HG03442 (cell line): ENCODE measurements at regions not wholly inside any gene's neighbourhood (a gene's known extent, or its start where the extent isn't known, plus 50 kb on each side); places are given as distances from the start of the nearest gene placed in this dataset.

Experiments used
- ATAC-seq: cut with Tn5 transposase; IDR thresholded peaks from one replicate; pipeline ENCODE4 v1.9.1; 2021; ENCODE audit warnings: mild to moderate bottlenecking, moderate library complexity; ENCODE audit not compliant: unreplicated experiment

DNA sequence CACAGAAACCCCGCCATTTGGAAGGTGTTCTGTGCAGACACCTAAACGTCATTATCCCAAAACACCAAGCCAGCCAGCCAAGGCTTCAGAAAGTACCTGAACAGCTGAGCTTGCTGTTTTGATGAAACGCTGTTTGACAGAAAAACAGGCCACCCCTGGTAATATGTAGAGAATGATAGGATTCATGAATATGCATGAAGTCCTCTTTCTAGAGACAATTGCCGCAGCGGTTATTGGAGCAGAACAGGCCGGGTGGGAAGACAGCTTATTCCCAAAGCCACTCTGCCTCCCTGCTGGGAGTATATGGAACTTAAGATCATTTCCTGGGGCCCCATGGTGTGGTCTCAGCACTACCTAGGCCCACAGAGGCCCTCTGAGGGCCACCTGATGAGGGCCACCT, 229.5 kb downstream of the UQCRFS1 start:
- ATAC-seq = no peak

DNA sequence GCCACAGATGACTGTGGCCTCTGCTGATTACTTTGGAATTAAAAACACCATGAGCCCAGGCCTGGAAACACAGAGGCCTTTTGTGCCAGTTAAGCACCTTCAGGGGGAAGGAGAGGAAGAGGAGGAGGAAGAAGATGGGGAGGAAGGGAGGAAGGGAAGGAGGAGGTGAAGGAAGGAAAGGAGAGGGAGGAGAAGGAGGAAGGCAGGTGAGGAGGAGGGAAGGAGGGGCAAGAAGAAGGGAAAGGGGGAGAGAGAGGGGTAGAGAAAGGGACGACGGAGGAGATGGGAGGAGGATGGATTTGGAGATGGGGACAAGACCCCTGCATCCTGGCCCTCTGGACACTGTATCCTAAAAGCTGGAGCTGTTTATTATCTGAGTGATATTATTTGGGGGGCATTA, 231.0 kb downstream of the UQCRFS1 start:
- no peak for ATAC-seq

DNA sequence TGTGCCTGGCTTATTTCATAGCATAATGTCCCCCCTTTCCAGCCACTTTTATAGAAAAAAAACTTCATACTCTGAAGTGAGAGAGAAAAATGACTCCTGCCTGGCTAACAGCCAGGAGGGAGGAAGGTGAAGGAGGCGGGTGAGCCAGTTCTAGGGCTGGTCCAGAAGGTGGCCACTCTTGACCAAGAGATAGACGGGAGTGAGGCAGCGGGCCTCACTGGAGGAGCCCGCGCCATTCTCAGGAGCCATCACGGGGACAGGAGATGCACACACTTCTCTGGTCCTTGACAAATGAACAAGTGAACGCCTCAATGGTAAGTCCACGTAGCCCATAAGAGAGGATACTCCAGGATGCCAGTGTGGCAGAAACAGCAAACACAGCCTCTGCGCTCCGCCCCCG, 231.4 kb downstream of the UQCRFS1 start:
- no peak for ATAC-seq

DNA sequence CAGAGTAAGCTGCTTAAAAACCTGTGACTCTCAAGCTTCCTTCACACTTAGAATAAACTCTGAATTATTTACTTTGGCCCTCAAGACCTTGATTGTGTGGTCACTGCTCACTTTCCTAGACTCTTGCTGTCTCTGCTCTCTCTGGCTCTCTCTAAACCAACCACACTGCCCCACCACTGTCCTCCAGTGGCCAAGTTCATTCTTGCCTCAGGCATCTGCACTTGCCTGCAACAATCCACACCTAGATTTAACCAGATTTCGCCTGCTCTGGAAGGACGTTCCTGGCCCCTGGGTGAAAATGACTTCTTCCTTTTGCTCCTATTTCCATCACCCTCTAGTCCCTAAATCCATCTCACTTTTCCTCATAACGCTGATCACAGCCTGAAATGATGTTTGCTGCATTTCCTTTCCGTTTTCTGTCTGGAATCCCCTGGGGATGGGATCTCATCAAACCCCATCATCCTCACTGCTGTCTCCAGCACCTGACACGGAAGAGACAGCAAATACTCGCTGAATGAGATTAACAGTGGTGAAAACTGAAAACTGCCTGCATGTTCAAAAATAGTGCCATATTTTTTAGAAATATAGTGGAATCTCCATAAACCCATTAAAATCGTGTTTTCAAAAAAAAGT, 232.6 kb downstream of the UQCRFS1 start:
- ATAC-seq = no peak

- no peak for ATAC-seq
These were observed 235.1 kb downstream of the UQCRFS1 start for GRCh38 chr19:28977826-28978225.

GRCh38 chr19:28972058-28972852, 240.7 kb downstream of the UQCRFS1 start:
- no peak for ATAC-seq

DNA sequence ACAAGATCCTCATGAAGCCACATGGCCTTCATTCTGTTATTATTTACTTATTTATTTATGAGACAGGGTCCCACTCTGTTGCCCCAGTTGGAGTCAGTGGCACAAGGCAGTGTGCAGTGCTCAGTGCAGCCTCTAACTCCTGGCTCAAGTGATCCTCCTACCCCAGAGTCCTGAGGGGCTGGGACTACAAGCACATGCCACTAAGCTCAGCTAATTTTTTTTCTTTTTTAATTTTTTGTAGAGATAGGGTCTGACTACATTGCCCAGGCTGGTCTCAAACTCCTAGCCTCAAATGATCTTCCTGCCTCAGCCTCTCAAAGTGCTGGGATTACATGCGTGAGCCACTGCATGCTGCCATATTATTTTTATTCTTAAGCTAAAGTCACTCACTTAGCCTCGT, 241.4 kb downstream of the UQCRFS1 start:
- no peak for ATAC-seq

GRCh38 chr19:28971049-28971448, 241.9 kb downstream of the UQCRFS1 start:
- ATAC-seq = no peak

GRCh38 chr19:28968721-28969120, 244.2 kb downstream of the UQCRFS1 start:
- no peak for ATAC-seq

GRCh38 chr19:28966737-28967399, 246.1 kb downstream of the UQCRFS1 start:
- ATAC-seq = no peak

DNA sequence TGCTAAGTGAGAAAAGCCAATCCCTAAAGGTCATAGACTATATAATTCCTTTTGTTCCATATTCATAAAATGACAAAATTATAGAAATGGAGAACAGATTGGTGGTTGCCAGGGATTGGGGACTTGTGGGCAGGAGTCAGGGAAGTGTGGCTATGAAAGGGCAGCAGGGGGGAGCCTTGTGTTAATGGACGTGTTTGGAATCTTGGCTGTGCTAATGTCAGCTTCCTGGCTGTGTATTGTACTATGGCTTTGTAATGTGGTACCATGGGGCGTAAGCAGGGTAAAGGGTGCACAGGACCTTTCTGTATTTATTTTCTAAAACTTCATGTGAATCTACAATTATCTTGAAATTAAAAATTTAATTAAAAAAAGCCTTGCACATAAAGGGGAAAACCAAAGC, 248.5 kb downstream of the UQCRFS1 start:
- no peak for ATAC-seq

DNA sequence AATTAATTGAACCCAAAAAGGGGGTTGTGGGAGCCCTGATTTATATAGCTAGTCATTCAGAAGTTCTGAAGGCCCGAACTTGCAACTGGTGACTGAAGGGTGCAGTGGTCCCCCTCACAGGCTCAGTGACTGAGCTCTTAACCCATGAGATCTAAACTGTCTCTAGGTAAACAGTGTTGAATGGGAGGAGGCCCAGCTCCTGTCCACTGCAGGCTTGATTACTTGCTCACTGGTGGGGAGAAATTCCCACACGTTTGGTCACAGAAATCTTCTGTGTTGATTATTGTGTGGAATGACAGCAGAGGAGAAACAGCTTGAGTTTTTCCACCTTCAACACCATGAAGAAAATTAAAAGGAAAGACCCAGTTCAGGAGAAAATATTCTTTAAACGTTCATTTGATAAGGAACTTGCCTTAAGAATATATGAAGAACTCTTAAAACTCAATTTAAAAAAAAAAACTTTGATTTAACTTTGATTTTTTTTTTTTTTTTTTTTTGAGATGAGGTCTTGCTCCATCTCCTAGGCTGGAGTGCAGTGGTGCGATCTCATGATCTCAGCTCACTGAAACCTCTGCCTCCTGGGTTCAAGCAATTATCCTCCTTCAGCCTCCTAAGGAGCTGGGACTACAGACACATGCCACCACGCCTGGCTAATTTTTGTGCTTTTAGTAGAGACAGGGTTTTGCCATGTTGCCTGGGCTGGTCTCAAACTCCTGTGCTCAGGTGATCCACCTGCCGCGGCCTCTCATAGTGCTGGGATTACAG, 249.3 kb downstream of the UQCRFS1 start:
- no peak for ATAC-seq

DNA sequence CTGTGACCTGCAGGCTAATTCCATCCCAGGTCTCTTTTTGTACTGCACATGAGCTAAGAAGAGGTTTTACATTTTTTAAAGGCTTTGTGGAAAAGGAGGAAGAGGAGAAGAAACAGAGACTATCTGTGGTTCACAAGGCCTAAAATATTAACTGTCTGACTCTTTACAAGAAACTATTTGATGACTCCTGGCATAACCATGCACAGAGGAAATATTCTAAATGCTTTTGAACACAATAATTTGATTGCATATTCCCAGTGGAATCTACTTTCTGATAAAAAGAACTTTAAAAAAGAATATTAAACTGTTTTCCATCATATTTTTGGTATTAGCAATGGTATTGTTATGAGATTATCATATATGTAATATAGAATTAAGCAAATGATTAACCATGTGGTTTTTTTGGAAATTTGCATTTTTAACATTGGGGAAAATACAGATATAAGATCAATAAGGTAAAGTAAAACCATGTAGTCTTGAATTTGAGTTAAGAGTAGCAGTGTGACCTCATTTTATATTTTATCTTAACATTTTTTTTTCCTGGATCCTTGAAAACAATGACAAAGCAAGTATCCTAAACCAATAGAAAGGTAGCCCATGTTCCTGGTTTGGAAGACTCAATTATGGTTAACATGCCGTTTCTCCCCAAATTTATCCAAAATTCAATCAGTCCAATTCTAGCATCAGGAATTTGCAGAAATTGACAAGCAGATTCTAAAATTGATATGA, 251.0 kb downstream of the UQCRFS1 start:
- no peak for ATAC-seq

DNA sequence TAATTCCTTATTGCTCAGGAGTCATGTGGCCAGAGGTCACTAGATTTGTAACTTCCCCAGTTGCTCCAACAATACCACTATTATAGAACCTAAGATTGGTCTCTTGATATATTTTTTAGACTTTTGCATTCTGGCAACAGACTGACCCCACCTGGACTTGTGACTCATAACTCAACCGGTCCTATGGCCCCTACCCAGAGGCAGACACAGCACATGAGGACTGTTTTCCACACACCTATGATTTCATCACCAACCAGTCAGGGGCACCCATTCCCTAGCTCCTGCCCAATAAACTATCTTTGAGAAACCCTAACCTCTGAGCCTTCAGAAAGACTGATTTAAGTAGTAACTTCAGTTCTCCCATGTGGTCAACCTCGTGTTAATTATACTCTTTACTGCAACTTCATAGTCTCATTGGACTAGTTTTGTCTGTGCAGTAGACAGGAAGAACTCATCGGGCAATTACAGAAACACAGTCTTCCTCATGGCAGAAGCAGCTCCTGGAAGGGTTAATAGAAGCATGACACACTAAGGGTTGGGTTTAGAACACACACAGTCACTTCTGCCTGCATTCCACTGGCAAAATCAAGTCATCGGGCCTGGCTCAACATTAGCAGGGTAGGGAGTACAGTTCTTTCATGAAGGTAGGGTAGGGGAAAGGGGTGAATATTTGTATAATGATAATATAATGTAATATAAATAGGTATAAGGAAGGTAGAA, 251.8 kb downstream of the UQCRFS1 start:
- ATAC-seq = no peak

GRCh38 chr19:28960586-28960985, 252.4 kb downstream of the UQCRFS1 start:
- no peak for ATAC-seq

GRCh38 chr19:28956961-28957360, 256.0 kb downstream of the UQCRFS1 start:
- ATAC-seq = no peak

DNA sequence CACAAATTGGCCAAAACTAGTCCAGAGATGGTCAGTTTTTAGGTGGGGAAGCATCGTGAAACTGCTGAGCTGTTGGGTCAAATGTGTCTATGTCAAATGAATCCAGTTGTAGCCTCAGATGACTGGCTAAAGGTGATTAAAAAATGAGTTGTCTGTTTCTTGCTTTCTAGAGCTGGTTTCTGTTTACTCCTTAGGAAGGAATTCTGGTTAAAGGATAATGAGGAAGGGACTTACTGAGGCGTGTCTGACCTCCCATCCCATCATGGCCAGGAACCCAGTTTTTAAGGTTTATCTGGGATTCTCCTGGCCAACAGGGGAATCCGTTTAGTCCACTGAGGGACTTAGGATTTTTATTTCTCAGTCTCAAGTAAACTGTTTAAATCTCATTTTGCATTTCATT, 256.5 kb downstream of the UQCRFS1 start:
- no peak for ATAC-seq

DNA sequence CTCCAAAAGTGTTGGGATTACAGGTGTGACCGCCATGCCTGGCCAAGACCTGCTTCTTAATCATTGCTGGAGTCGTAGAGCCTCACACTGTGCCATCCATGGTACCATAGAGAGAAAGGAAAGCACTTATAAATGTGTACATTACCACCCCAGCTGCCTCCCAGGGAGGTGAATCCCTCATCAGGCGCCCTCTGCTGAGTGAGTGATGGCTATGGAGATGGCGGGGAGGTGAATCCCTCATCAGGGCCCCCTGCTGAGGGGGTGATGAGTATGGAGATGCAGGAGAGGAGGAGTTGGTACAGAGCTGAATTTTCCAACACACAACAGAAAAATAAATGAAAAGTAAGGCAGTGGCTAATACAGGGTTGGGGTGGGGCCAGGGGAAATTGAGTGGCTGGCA, 263.4 kb downstream of the UQCRFS1 start:
- ATAC-seq = no peak

DNA sequence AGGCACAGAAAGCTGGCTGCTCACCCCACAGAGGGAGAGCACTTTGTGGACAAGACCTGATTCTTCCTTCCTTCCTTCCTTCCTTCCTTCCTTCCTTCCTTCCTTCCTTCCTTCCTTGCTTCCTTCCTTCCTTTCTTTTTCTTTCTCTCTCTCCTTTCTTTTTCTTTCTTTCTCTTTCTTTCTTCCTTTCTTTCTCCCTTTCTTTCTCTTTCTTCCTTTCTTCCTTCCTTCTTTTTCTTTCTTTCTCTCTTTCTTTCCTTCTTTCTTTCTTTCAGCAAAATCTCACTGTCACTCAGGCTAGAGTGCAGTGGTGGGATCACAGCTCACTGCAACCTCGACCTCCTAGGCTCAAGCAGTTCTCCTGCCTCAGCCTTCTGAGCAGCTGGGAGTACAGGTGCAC, 263.9 kb downstream of the UQCRFS1 start:
- no peak for ATAC-seq

DNA sequence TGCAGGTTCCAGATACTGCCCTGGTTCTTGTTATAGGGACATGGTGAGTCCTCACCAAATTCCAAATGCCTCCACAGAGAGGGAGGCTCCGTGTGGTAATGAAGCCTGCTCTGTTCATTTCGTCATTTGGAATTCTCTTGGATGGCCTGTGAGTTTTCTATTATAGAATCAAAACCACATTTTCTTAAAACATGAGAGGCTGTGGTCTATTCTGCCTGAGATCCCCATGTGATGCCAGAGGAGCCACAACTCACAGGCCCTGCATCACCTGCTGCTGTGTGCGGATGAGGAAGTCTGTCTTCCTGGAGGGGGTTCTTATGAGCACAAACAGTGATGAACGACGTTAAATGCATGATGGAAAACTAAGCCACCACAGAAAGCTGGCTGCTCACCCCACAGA, 264.4 kb downstream of the UQCRFS1 start:
- no peak for ATAC-seq
